Endodermal cell (in vitro differentiated cells): ENCODE measurements at regions not wholly inside any gene's neighbourhood (a gene's known extent, or its start where the extent isn't known, plus 50 kb on each side); places are given as distances from the start of the nearest gene placed in this dataset.

Experiments used
- DNase-seq: peaks from one replicate; pipeline ENCODE4 v3.0.0-alpha.2; 2017
- H3K27ac ChIP-seq: 2 replicates; pipeline ENCODE4 v1.5.1; 2013; ENCODE audit warnings: mild to moderate bottlenecking, low read depth, low read length, moderate library complexity
- H3K27me3 ChIP-seq: 2 replicates; pipeline ENCODE4 v1.6.1; 2013; ENCODE audit warnings: mild to moderate bottlenecking, low read length, moderate library complexity; ENCODE audit not compliant: insufficient read depth, control insufficient read depth, poor library complexity, severe bottlenecking
- H3K36me3 ChIP-seq: 2 replicates; pipeline ENCODE4 v1.7.0; 2013; ENCODE audit warnings: mild to moderate bottlenecking, low read length, moderate library complexity; ENCODE audit not compliant: control insufficient read depth, insufficient read depth
- H3K4me1 ChIP-seq: one replicate; pipeline ENCODE4 v1.7.0; 2013; ENCODE audit warnings: low read length; ENCODE audit not compliant: control insufficient read depth, insufficient read depth
- H3K4me3 ChIP-seq: 2 replicates; pipeline ENCODE4 v1.5.1; 2013; ENCODE audit warnings: mild to moderate bottlenecking, low read length, moderate library complexity
- H3K9ac ChIP-seq: 2 replicates; pipeline ENCODE4 v1.6.1; 2013; ENCODE audit warnings: mild to moderate bottlenecking, low read length, moderate library complexity; ENCODE audit not compliant: poor library complexity, severe bottlenecking; ENCODE audit errors: extremely low read depth
- H3K9me3 ChIP-seq: 2 replicates; pipeline ENCODE4 v1.6.1; 2013; ENCODE audit warnings: mild to moderate bottlenecking, low read length, moderate library complexity; ENCODE audit not compliant: control insufficient read depth
- H3K27ac Mint-ChIP-seq: 2 replicates; pipeline ENCODE4 v1.8.0; 2020; ENCODE audit warnings: mixed read lengths
- H3K27me3 Mint-ChIP-seq: 2 replicates; pipeline ENCODE4 v1.8.0; 2021; ENCODE audit warnings: mild to moderate bottlenecking, mixed read lengths; ENCODE audit not compliant: insufficient read depth
- H3K36me3 Mint-ChIP-seq: 2 replicates; pipeline ENCODE4 v1.8.0; 2020; ENCODE audit warnings: low read depth, mixed read lengths
- H3K4me1 Mint-ChIP-seq: 2 replicates; pipeline ENCODE4 v1.8.0; 2020; ENCODE audit warnings: mixed read lengths
- H3K4me3 Mint-ChIP-seq: 2 replicates; pipeline ENCODE4 v1.8.0; 2020; ENCODE audit warnings: mild to moderate bottlenecking, moderate library complexity, mixed read lengths
- H3K9me3 Mint-ChIP-seq: 2 replicates; pipeline ENCODE4 v1.8.0; 2020; ENCODE audit warnings: mild to moderate bottlenecking, mixed read lengths
- CTCF ChIP-seq: fragments of 200-600 bp; sonication (generic); conservative IDR thresholded peaks from 2 replicates; pipeline ENCODE4 v1.5.0; 2021; ENCODE audit warnings: antibody characterized with exemption, mild to moderate bottlenecking
- WGBS, 2 experiments: methylation state at CpG; one replicate each; pipeline versions ENCODE4 v1.1.5 to v1.1.7; 2013; ENCODE audit warnings: missing lambda C conversion rate in 2 of 2, mixed read lengths in 1 of 2; ENCODE audit not compliant: insufficient coverage in 1 of 2, insufficient read length in 1 of 2; 5-methylcytosine and 5-hydroxymethylcytosine counted together

GRCh38 chr14:25464078-25464477, 414.1 kb upstream of the STXBP6 start:
- H3K9me3 Mint-ChIP-seq: peaks cover 5% of the 10 kb centered on the region
- H3K36me3 Mint-ChIP-seq: no peaks in the 10 kb centered on the region
- Histone ChIP-seq H3K9ac (no peak overlapping the region), H3K27ac (no peak overlapping the region), H3K4me3 (no peak overlapping the region), H3K4me1 (no peaks in the 10 kb centered on the region), H3K9me3 (no peaks in the 10 kb centered on the region), H3K36me3 (no peaks in the 10 kb centered on the region), H3K27me3 (no peaks in the 10 kb centered on the region)
- H3K4me3 Mint-ChIP-seq: no peak overlapping the region
- DNase-seq: no peak
- H3K4me1 Mint-ChIP-seq: peaks cover 24% of the 10 kb centered on the region
- no peak overlapping the region for H3K27ac Mint-ChIP-seq
- TF ChIP-seq CTCF: no peak
- H3K27me3 Mint-ChIP-seq: no peaks in the 10 kb centered on the region

GRCh38 chr14:25463480-25463879, 413.5 kb upstream of the STXBP6 start:
- H3K9me3 Mint-ChIP-seq: peaks cover 5% of the 10 kb centered on the region
- Histone ChIP-seq H3K27me3 (no peaks in the 10 kb centered on the region), H3K4me1 (no peaks in the 10 kb centered on the region), H3K36me3 (no peaks in the 10 kb centered on the region), H3K4me3 (no peak overlapping the region), H3K9me3 (no peaks in the 10 kb centered on the region), H3K9ac (no peak overlapping the region), H3K27ac (no peak overlapping the region)
- no peaks in the 10 kb centered on the region for H3K27me3 Mint-ChIP-seq
- no peak overlapping the region for H3K27ac Mint-ChIP-seq
- no peak for TF ChIP-seq CTCF
- no peaks in the 10 kb centered on the region for H3K36me3 Mint-ChIP-seq
- H3K4me3 Mint-ChIP-seq: no peak overlapping the region
- peaks cover 24% of the 10 kb centered on the region for H3K4me1 Mint-ChIP-seq
- 82% methylated on average over 1 of the region's 1 CpG; no CpG with 5 or more reads in 1 of the 2 experiments for WGBS, 2 experiments
- DNase-seq: no peak

- Histone ChIP-seq H3K9me3 (no peaks in the 10 kb centered on the region), H3K4me3 (no peak overlapping the region), H3K9ac (no peak overlapping the region), H3K27me3 (no peaks in the 10 kb centered on the region), H3K27ac (no peak overlapping the region), H3K36me3 (no peaks in the 10 kb centered on the region), H3K4me1 (no peaks in the 10 kb centered on the region)
- peak; percentile 55 for TF ChIP-seq CTCF
- Mint-ChIP-seq H3K36me3 (no peaks in the 10 kb centered on the region), H3K27me3 (no peaks in the 10 kb centered on the region), H3K9me3 (peaks cover 5% of the 10 kb centered on the region), H3K27ac (no peak overlapping the region), H3K4me3 (no peak overlapping the region), H3K4me1 (peaks cover 24% of the 10 kb centered on the region)
- DNase-seq: peak; percentile 46
- 95 to 100% methylated on average over 2 to 5 of the region's 5 CpGs for WGBS, 2 experiments
Observed at GRCh38 chr14:25461780-25462179, 411.8 kb upstream of the STXBP6 start.
